Neuronal stem cell (in vitro differentiated cells): ENCODE measurements at regions not wholly inside any gene's neighbourhood (a gene's known extent, or its start where the extent isn't known, plus 50 kb on each side); places are given as distances from the start of the nearest gene placed in this dataset.

ENCODE experiments used
- DNase-seq: peaks from one replicate; pipeline ENCODE4 v3.0.0-alpha.2; 2013; ENCODE audit warnings: low spot score
- H2AFZ ChIP-seq: one replicate; pipeline ENCODE4 v1.6.1; 2013; ENCODE audit warnings: mild to moderate bottlenecking, low read length, inconsistent platforms
- H2AK5ac ChIP-seq: 2 replicates; pipeline ENCODE4 v1.6.1; 2013; ENCODE audit warnings: low read depth, mild to moderate bottlenecking, inconsistent platforms, low read length, moderate library complexity, mixed read lengths
- H2BK120ac ChIP-seq: 2 replicates; pipeline ENCODE4 v1.6.1; 2013; ENCODE audit warnings: low read depth, mild to moderate bottlenecking, inconsistent platforms, low read length, moderate library complexity, mixed read lengths
- H2BK12ac ChIP-seq: one replicate; pipeline ENCODE4 v1.6.1; 2013; ENCODE audit warnings: low read length, inconsistent platforms
- H2BK15ac ChIP-seq: 2 replicates; pipeline ENCODE4 v1.6.1; 2013; ENCODE audit warnings: mild to moderate bottlenecking, low read length, inconsistent platforms, mixed read lengths
- H2BK5ac ChIP-seq: one replicate; pipeline ENCODE4 v1.6.1; 2013; ENCODE audit warnings: inconsistent platforms, mild to moderate bottlenecking, low read length, moderate library complexity
- H3K14ac ChIP-seq: one replicate; pipeline ENCODE4 v1.6.1; 2013; ENCODE audit warnings: low read length, inconsistent platforms
- H3K18ac ChIP-seq: 2 replicates; pipeline ENCODE4 v1.6.1; 2013; ENCODE audit warnings: low read length, inconsistent platforms
- H3K23ac ChIP-seq: 2 replicates; pipeline ENCODE4 v1.6.1; 2013; ENCODE audit warnings: low read depth, mild to moderate bottlenecking, mixed read lengths, low read length, inconsistent platforms; ENCODE audit not compliant: poor library complexity
- H3K27ac ChIP-seq: replicated peaks from 3 replicates; pipeline ENCODE4 v1.5.1; 2013; ENCODE audit warnings: low read length, inconsistent platforms
- H3K27me3 ChIP-seq, 3 experiments: 2 replicates each; pipeline ENCODE4 v1.6.1; 2013; ENCODE audit warnings: low read length in 3 of 3, mild to moderate bottlenecking in 2 of 3, inconsistent platforms in 1 of 3, low read depth in 1 of 3, mixed read lengths in 1 of 3, moderate library complexity in 1 of 3; ENCODE audit not compliant: control insufficient read depth in 3 of 3, insufficient read depth in 3 of 3
- H3K36me3 ChIP-seq, 2 donors: replicated peaks in 1 of 2; 2 replicates each; pipeline ENCODE4 v1.6.1; 2013; ENCODE audit warnings: low read length in 2 of 2; ENCODE audit not compliant: control insufficient read depth in 2 of 2, insufficient read depth in 2 of 2
- H3K4ac ChIP-seq: 2 replicates; pipeline ENCODE4 v1.6.1; 2013; ENCODE audit warnings: inconsistent platforms, mild to moderate bottlenecking, low read length, moderate library complexity
- H3K4me1 ChIP-seq, 2 donors: 1 replicate in 1 of 2; 2 replicates in 1 of 2; pipeline ENCODE4 v1.6.1; 2013; ENCODE audit warnings: low read length in 2 of 2, low read depth in 1 of 2; ENCODE audit not compliant: control insufficient read depth in 2 of 2, insufficient read depth in 1 of 2
- H3K4me2 ChIP-seq: one replicate; pipeline ENCODE4 v1.6.1; 2013; ENCODE audit warnings: mild to moderate bottlenecking, low read length, inconsistent platforms; ENCODE audit not compliant: insufficient read depth, poor library complexity, severe bottlenecking
- H3K4me3 ChIP-seq, 2 donors: 2 replicates each; pipeline ENCODE4 v1.5.1; 2013; ENCODE audit warnings: low read length in 2 of 2, mild to moderate bottlenecking in 2 of 2, inconsistent platforms in 1 of 2, moderate library complexity in 1 of 2
- H3K79me1 ChIP-seq: one replicate; pipeline ENCODE4 v1.6.1; 2013; ENCODE audit warnings: low read depth, mild to moderate bottlenecking, inconsistent platforms, low read length, moderate library complexity
- H3K9ac ChIP-seq: one replicate; pipeline ENCODE4 v1.6.1; 2013; ENCODE audit warnings: mild to moderate bottlenecking, low read depth, low read length, inconsistent platforms; ENCODE audit not compliant: poor library complexity
- H3K9me3 ChIP-seq, 2 donors: replicated peaks in 1 of 2; 2 replicates each; pipeline versions ENCODE3 to v1.6.1; 2013; ENCODE audit warnings: low read length in 2 of 2, mild to moderate bottlenecking in 2 of 2, inconsistent platforms in 1 of 2, low read depth in 1 of 2, mixed read lengths in 1 of 2, moderate library complexity in 1 of 2; ENCODE audit not compliant: control insufficient read depth in 2 of 2, insufficient read depth in 1 of 2
- H4K8ac ChIP-seq: one replicate; pipeline ENCODE4 v1.6.1; 2013; ENCODE audit warnings: low read depth, mild to moderate bottlenecking, inconsistent platforms, low read length, moderate library complexity
- H4K91ac ChIP-seq: one replicate; pipeline ENCODE4 v1.6.1; 2013; ENCODE audit warnings: low read length, low read depth, mild to moderate bottlenecking, inconsistent platforms; ENCODE audit not compliant: poor library complexity
- WGBS, 2 donors: extraction: QIAGEN DNeasy Blood & Tissue Kit; methylation state at CpG; one replicate each; pipeline ENCODE4 v1.1.7; 2013; ENCODE audit warnings: missing lambda C conversion rate in 2 of 2, mixed read lengths in 1 of 2; ENCODE audit not compliant: insufficient read length in 2 of 2, insufficient replicate concordance in 1 of 2; ENCODE audit errors: extremely low coverage in 2 of 2; 5-methylcytosine and 5-hydroxymethylcytosine counted together

DNA sequence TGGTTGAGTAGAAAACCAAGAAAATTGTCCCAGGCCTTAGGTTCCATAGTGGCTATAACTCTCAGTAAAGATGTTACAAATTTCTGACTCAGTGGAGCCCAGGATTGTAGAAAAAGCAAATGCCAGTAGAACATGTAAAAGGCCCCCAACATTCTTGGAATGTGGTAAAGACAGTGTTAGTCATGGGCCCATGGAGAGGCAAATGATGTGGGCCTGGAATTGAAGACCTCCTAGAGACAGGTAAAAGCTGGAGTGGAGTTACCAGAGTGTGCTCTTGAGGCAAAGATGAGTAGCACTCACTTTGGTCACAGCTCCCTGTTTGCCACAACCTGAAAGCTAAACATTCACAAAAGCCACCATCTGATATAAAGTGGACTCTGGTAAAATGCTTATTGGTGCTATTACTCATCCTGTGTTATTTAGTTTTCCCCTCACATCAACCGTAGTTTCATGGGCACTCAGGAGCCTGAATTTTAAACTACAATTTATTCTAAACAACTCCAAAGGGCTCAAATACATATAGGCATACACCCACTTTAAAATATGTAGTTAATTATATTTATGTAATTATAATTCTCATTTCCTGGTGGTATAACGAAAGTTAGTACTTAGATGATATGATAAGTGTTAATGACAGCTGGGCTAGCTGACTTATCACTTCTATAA is 359.6 kb upstream of the NECTIN3 start:
- H2BK15ac ChIP-seq: no peak overlapping the region
- no peaks in the 10 kb centered on the region for H3K79me1 ChIP-seq
- H3K36me3 ChIP-seq: no peaks in the 10 kb centered on the region
- no peaks in the 10 kb centered on the region for H3K27me3 ChIP-seq
- H3K9ac ChIP-seq: no peak overlapping the region
- H4K8ac ChIP-seq: no peak overlapping the region
- H3K4ac ChIP-seq: no peak overlapping the region
- no peak overlapping the region for H3K4me2 ChIP-seq
- no peak overlapping the region for H3K18ac ChIP-seq
- H3K14ac ChIP-seq: no peak overlapping the region
- H3K4me3 ChIP-seq: no peak overlapping the region
- no peak overlapping the region for H2AK5ac ChIP-seq
- no peak overlapping the region for H2AFZ ChIP-seq
- H3K27ac ChIP-seq: no peak overlapping the region
- no peak overlapping the region for H4K91ac ChIP-seq
- H3K23ac ChIP-seq: no peak overlapping the region
- WGBS, 2 donors: no CpG with 5 or more reads among the region's 2 CpGs
- no peaks in the 10 kb centered on the region for H3K9me3 ChIP-seq
- H2BK5ac ChIP-seq: no peak overlapping the region
- H2BK12ac ChIP-seq: no peak overlapping the region
- DNase-seq: no peak
- no peaks in the 10 kb centered on the region for H3K4me1 ChIP-seq
- H2BK120ac ChIP-seq: no peak overlapping the region

DNA sequence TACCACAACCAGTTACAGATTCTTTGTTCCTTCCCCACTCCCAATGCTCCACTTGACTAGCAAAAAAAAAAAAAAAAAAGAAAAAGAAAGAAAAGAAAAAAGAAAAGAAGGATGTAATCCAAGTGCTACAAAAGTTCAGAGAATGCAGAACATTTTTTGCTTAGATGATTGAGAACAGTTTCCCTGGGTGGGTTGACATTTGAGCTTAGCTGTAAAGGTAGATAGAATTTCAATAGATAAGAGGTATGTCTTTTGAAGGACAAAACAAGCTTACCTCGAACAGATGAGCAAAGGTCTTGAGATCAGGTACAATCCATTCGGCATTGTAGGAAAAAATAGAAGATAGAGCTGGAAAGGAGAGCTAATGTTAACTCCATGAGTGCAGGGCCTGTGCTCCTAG is 344.6 kb upstream of the NECTIN3 start:
- H3K27me3 ChIP-seq: no peaks in the 10 kb centered on the region
- H3K4me2 ChIP-seq: no peak overlapping the region
- H2BK12ac ChIP-seq: no peak overlapping the region
- H4K8ac ChIP-seq: no peak overlapping the region
- H3K9ac ChIP-seq: no peak overlapping the region
- H3K36me3 ChIP-seq: no peaks in the 10 kb centered on the region
- no peak overlapping the region for H3K4ac ChIP-seq
- no peaks in the 10 kb centered on the region for H3K4me1 ChIP-seq
- no peaks in the 10 kb centered on the region for H3K9me3 ChIP-seq
- no peaks in the 10 kb centered on the region for H3K79me1 ChIP-seq
- H2BK120ac ChIP-seq: no peak overlapping the region
- no peak for DNase-seq
- no peak overlapping the region for H3K4me3 ChIP-seq
- H3K23ac ChIP-seq: no peak overlapping the region
- no peak overlapping the region for H2BK5ac ChIP-seq
- no peak overlapping the region for H2AFZ ChIP-seq
- no CpG with 5 or more reads among the region's 2 CpGs for WGBS, 2 donors
- H2AK5ac ChIP-seq: no peak overlapping the region
- H3K18ac ChIP-seq: no peak overlapping the region
- no peak overlapping the region for H3K14ac ChIP-seq
- no peak overlapping the region for H2BK15ac ChIP-seq
- no peak overlapping the region for H3K27ac ChIP-seq
- H4K91ac ChIP-seq: no peak overlapping the region

DNA sequence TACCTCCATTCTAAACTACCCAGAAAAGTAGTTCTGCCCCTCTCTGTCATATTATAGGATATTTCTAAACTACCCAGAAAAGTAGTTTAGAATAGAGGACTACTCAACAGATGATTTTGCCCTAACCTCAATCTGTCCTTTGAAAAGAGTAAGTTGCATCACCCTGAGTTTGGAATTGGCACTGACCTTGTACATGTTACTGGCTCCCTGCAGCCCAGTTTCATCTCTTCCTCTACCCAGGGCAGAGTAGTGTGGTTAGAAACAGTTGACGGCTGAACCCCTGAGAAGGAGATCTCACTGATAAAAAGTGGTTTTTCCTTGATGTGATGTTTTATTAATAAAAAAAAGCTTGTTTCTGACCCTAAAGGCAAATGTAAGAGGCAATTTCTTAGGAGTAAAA is 340.5 kb upstream of the NECTIN3 start:
- Histone ChIP-seq H3K4ac (no peak overlapping the region), H3K9ac (no peak overlapping the region), H3K79me1 (no peaks in the 10 kb centered on the region), H2AK5ac (no peak overlapping the region), H2AFZ (no peak overlapping the region), H3K4me1 (no peaks in the 10 kb centered on the region), H2BK5ac (no peak overlapping the region), H3K4me2 (no peak overlapping the region), H3K23ac (no peak overlapping the region), H2BK15ac (no peak overlapping the region), H3K14ac (no peak overlapping the region), H4K8ac (no peak overlapping the region), H4K91ac (no peak overlapping the region), H3K4me3 (no peak overlapping the region), H3K27ac (no peak overlapping the region), H3K36me3 (no peaks in the 10 kb centered on the region), H2BK120ac (no peak overlapping the region), H3K18ac (no peak overlapping the region), H3K27me3 (no peaks in the 10 kb centered on the region), H3K9me3 (no peaks in the 10 kb centered on the region), H2BK12ac (no peak overlapping the region)
- DNase-seq: no peak
- WGBS, 2 donors: no CpG with 5 or more reads among the region's 1 CpG

DNA sequence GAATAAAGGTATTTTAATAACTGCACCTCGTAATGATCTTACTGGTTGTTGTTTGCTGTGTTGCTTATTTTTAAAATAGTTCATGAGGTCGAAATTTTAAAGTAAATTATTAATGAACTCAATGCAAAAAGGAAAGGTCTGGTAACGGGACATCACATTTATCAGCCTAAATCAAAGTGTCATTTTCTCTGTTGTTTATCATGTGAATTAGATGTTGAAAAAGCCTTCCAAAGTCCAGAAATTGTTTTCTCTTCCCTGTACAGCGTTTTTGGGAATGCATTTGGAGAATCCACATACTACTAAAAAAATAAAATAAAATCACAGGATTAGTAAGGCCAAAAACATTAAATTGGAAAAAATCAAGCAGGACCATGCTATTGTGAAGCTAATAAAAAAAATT is 339.2 kb upstream of the NECTIN3 start:
- no peak overlapping the region for H3K27ac ChIP-seq
- H3K9ac ChIP-seq: no peak overlapping the region
- WGBS, 2 donors: no CpG with 5 or more reads among the region's 4 CpGs
- no peaks in the 10 kb centered on the region for H3K4me1 ChIP-seq
- H2AFZ ChIP-seq: no peak overlapping the region
- no peaks in the 10 kb centered on the region for H3K36me3 ChIP-seq
- H3K4ac ChIP-seq: no peak overlapping the region
- no peak for DNase-seq
- no peak overlapping the region for H2BK120ac ChIP-seq
- H3K18ac ChIP-seq: no peak overlapping the region
- no peak overlapping the region for H3K4me3 ChIP-seq
- no peaks in the 10 kb centered on the region for H3K79me1 ChIP-seq
- H2AK5ac ChIP-seq: no peak overlapping the region
- no peak overlapping the region for H3K14ac ChIP-seq
- no peaks in the 10 kb centered on the region for H3K27me3 ChIP-seq
- H4K91ac ChIP-seq: no peak overlapping the region
- no peak overlapping the region for H3K4me2 ChIP-seq
- H2BK15ac ChIP-seq: no peak overlapping the region
- no peak overlapping the region for H2BK5ac ChIP-seq
- H3K9me3 ChIP-seq: no peaks in the 10 kb centered on the region
- H2BK12ac ChIP-seq: no peak overlapping the region
- no peak overlapping the region for H3K23ac ChIP-seq
- H4K8ac ChIP-seq: no peak overlapping the region
